ENCODE measurements at regions not wholly inside any gene's neighbourhood (a gene's known extent, or its start where the extent isn't known, plus 50 kb on each side); places are given as distances from the start of the nearest gene placed in this dataset.
"Not testable (repeated sequence)": the region's sequence is repeated elsewhere in the genome, so short reads cannot be mapped to it uniquely, and the experiment has no call there.

GRCh38 chr4:111960241-111960667 lies 185.0 kb upstream of the FAM241A start:
- DNase-seq (no peak), ATAC-seq (no peak)
- Mint-ChIP-seq H3K27me3 (no peaks in the 10 kb centered on the region), H3K36me3 (ENCODE audit: low read depth) (no peaks in the 10 kb centered on the region), H3K27ac (no peak overlapping the region), H3K4me1 (no peaks in the 10 kb centered on the region), H3K4me3 (no peak overlapping the region)
- H3K9me3 ChIP-seq (ENCODE audit: control insufficient read depth, low read length, poor library complexity, severe bottlenecking), result no peaks in the 10 kb centered on the region

GRCh38 chr4:111961026-111961425 lies 184.2 kb upstream of the FAM241A start:
- not testable (repeated sequence) for ATAC-seq; H3K27ac Mint-ChIP-seq; H3K27me3 Mint-ChIP-seq; H3K9me3 ChIP-seq (ENCODE audit: control insufficient read depth, low read length, poor library complexity, severe bottlenecking); H3K4me1 Mint-ChIP-seq; H3K4me3 Mint-ChIP-seq; DNase-seq; H3K36me3 Mint-ChIP-seq (ENCODE audit: low read depth)

- Mint-ChIP-seq H3K27ac (no peak overlapping the region), H3K36me3 (ENCODE audit: low read depth) (no peaks in the 10 kb centered on the region), H3K4me3 (no peak overlapping the region), H3K4me1 (no peaks in the 10 kb centered on the region), H3K27me3 (no peaks in the 10 kb centered on the region)
- ATAC-seq (no peak), DNase-seq (no peak)
- H3K9me3 ChIP-seq (ENCODE audit: control insufficient read depth, low read length, poor library complexity, severe bottlenecking), result no peaks in the 10 kb centered on the region
Measured at GRCh38 chr4:111961809-111962208, 183.4 kb upstream of the FAM241A start.

- H3K4me3 Mint-ChIP-seq, result no peak overlapping the region
- no peak for ATAC-seq
- DNase-seq, result no peak
- H3K36me3 Mint-ChIP-seq (ENCODE audit: low read depth), result no peaks in the 10 kb centered on the region
- H3K27ac Mint-ChIP-seq, result no peak overlapping the region
- no peaks in the 10 kb centered on the region for H3K4me1 Mint-ChIP-seq
- no peaks in the 10 kb centered on the region for H3K27me3 Mint-ChIP-seq
- no peaks in the 10 kb centered on the region for H3K9me3 ChIP-seq (ENCODE audit: control insufficient read depth, low read length, poor library complexity, severe bottlenecking)
Measured at GRCh38 chr4:111963158-111963700, 182.0 kb upstream of the FAM241A start.

- Mint-ChIP-seq H3K4me1 (no peaks in the 10 kb centered on the region), H3K27ac (no peak overlapping the region)
- H3K9me3 ChIP-seq (ENCODE audit: control insufficient read depth, low read length, poor library complexity, severe bottlenecking), result no peaks in the 10 kb centered on the region
Measured at GRCh38 chr4:111977419-111977965, 167.8 kb upstream of the FAM241A start.

GRCh38 chr4:111979921-111980320 lies 165.3 kb upstream of the FAM241A start:
- H3K9me3 ChIP-seq (ENCODE audit: control insufficient read depth, low read length, poor library complexity, severe bottlenecking), result no peaks in the 10 kb centered on the region
- Mint-ChIP-seq H3K4me1 (peaks cover 2% of the 10 kb centered on the region), H3K36me3 (ENCODE audit: low read depth) (peaks cover 4% of the 10 kb centered on the region), H3K4me3 (no peak overlapping the region), H3K27ac (no peak overlapping the region), H3K27me3 (peaks cover 37% of the 10 kb centered on the region)
- no peak for DNase-seq
- ATAC-seq, result no peak

More at GRCh38 chr4:111977419-111977965, 167.8 kb upstream of the FAM241A start:
- no peak for DNase-seq
- H3K27me3 Mint-ChIP-seq, result peaks cover 24% of the 10 kb centered on the region
- H3K4me3 Mint-ChIP-seq, result no peak overlapping the region
- H3K36me3 Mint-ChIP-seq (ENCODE audit: low read depth), result no peaks in the 10 kb centered on the region
- ATAC-seq, result no peak

- peaks cover 5% of the 10 kb centered on the region for H3K4me1 Mint-ChIP-seq
- H3K27ac Mint-ChIP-seq, result no peak overlapping the region
- peaks cover 53% of the 10 kb centered on the region for H3K27me3 Mint-ChIP-seq
- no peak overlapping the region for H3K4me3 Mint-ChIP-seq
- peaks cover 4% of the 10 kb centered on the region for H3K36me3 Mint-ChIP-seq (ENCODE audit: low read depth)
- no peak for DNase-seq
- no peak for ATAC-seq
- H3K9me3 ChIP-seq (ENCODE audit: control insufficient read depth, low read length, poor library complexity, severe bottlenecking), result no peaks in the 10 kb centered on the region
Measured at GRCh38 chr4:111982089-111982488, 163.2 kb upstream of the FAM241A start.

- H3K36me3 Mint-ChIP-seq (ENCODE audit: low read depth), result peaks cover 4% of the 10 kb centered on the region
- no peak overlapping the region for H3K4me3 Mint-ChIP-seq
- no peak for DNase-seq
- H3K27me3 Mint-ChIP-seq, result peaks cover 44% of the 10 kb centered on the region
- no peak for ATAC-seq
- no peak overlapping the region for H3K27ac Mint-ChIP-seq
- H3K4me1 Mint-ChIP-seq, result peaks cover 5% of the 10 kb centered on the region
- H3K9me3 ChIP-seq (ENCODE audit: control insufficient read depth, low read length, poor library complexity, severe bottlenecking), result no peaks in the 10 kb centered on the region
Measured at GRCh38 chr4:111984169-111984819, 161.0 kb upstream of the FAM241A start.

GRCh38 chr4:111985426-111985825 lies 159.8 kb upstream of the FAM241A start:
- Mint-ChIP-seq H3K4me1 (peaks cover 5% of the 10 kb centered on the region), H3K4me3 (no peak overlapping the region), H3K36me3 (ENCODE audit: low read depth) (peaks cover 4% of the 10 kb centered on the region), H3K27me3 (peaks cover 47% of the 10 kb centered on the region), H3K27ac (no peak overlapping the region)
- H3K9me3 ChIP-seq (ENCODE audit: control insufficient read depth, low read length, poor library complexity, severe bottlenecking), result no peaks in the 10 kb centered on the region
- no peak for ATAC-seq
- no peak for DNase-seq

GRCh38 chr4:111986095-111986494 lies 159.2 kb upstream of the FAM241A start:
- no peak for ATAC-seq
- H3K9me3 ChIP-seq (ENCODE audit: control insufficient read depth, low read length, poor library complexity, severe bottlenecking), result no peaks in the 10 kb centered on the region
- peaks cover 4% of the 10 kb centered on the region for H3K36me3 Mint-ChIP-seq (ENCODE audit: low read depth)
- H3K4me1 Mint-ChIP-seq, result peaks cover 5% of the 10 kb centered on the region
- no peak overlapping the region for H3K27ac Mint-ChIP-seq
- DNase-seq, result no peak
- H3K4me3 Mint-ChIP-seq, result no peak overlapping the region
- peaks cover 44% of the 10 kb centered on the region for H3K27me3 Mint-ChIP-seq

- Mint-ChIP-seq H3K27ac (no peak overlapping the region), H3K4me3 (no peak overlapping the region), H3K36me3 (ENCODE audit: low read depth) (peaks cover 4% of the 10 kb centered on the region), H3K27me3 (peaks cover 51% of the 10 kb centered on the region), H3K4me1 (peaks cover 5% of the 10 kb centered on the region)
- ATAC-seq, result no peak
- H3K9me3 ChIP-seq (ENCODE audit: control insufficient read depth, low read length, poor library complexity, severe bottlenecking), result no peaks in the 10 kb centered on the region
- DNase-seq, result no peak
Measured at GRCh38 chr4:111988514-111988913, 156.7 kb upstream of the FAM241A start.

GRCh38 chr4:111989817-111990216 lies 155.4 kb upstream of the FAM241A start:
- ATAC-seq (no peak), DNase-seq (no peak)
- no peak overlapping the region for H3K27ac Mint-ChIP-seq
- H3K27me3 Mint-ChIP-seq, result peaks cover 46% of the 10 kb centered on the region
- H3K9me3 ChIP-seq (ENCODE audit: control insufficient read depth, low read length, poor library complexity, severe bottlenecking), result no peaks in the 10 kb centered on the region
- H3K36me3 Mint-ChIP-seq (ENCODE audit: low read depth), result peaks cover 1% of the 10 kb centered on the region
- peaks cover 4% of the 10 kb centered on the region for H3K4me1 Mint-ChIP-seq
- H3K4me3 Mint-ChIP-seq, result no peak overlapping the region

- Mint-ChIP-seq H3K27ac (no peak overlapping the region), H3K27me3 (peaks cover 35% of the 10 kb centered on the region), H3K4me1 (no peaks in the 10 kb centered on the region), H3K36me3 (ENCODE audit: low read depth) (no peaks in the 10 kb centered on the region), H3K4me3 (no peak overlapping the region)
- ATAC-seq (no peak), DNase-seq (no peak)
- no peaks in the 10 kb centered on the region for H3K9me3 ChIP-seq (ENCODE audit: control insufficient read depth, low read length, poor library complexity, severe bottlenecking)
Measured at GRCh38 chr4:111991163-111991562, 154.1 kb upstream of the FAM241A start.

GRCh38 chr4:111991797-111992196 lies 153.5 kb upstream of the FAM241A start:
- H3K27me3 Mint-ChIP-seq, result peaks cover 32% of the 10 kb centered on the region
- no peak overlapping the region for H3K27ac Mint-ChIP-seq
- no peak for ATAC-seq
- H3K4me1 Mint-ChIP-seq, result no peaks in the 10 kb centered on the region
- H3K9me3 ChIP-seq (ENCODE audit: control insufficient read depth, low read length, poor library complexity, severe bottlenecking), result no peaks in the 10 kb centered on the region
- H3K36me3 Mint-ChIP-seq (ENCODE audit: low read depth), result no peaks in the 10 kb centered on the region
- no peak for DNase-seq
- H3K4me3 Mint-ChIP-seq, result no peak overlapping the region
